H1 (cell line): ENCODE measurements at regions not wholly inside any gene's neighbourhood (a gene's known extent, or its start where the extent isn't known, plus 50 kb on each side); places are given as distances from the start of the nearest gene placed in this dataset.

Experiments used
- CTCF ChIA-PET: fragments of 300-600 bp; sonication (Branson Sonifier 250); formaldehyde crosslinking; loops from one replicate; lab custom pipeline; 2021; ENCODE audit not compliant: partially characterized antibody; lab: Charles Lee
- POLR2A ChIA-PET: fragments of 300-600 bp; sonication (Branson Sonifier 250); formaldehyde crosslinking; loops from one replicate; lab custom pipeline; 2021; ENCODE audit warnings: inconsistent platforms; ENCODE audit not compliant: partially characterized antibody; lab: Charles Lee
- DNase-seq, 2 experiments: peaks; one replicate each; pipeline versions ENCODE4 v3.0.0 to v3.0.0-alpha.2; 2010 to 2022; ENCODE audit warnings: low spot score in 2 of 2, low read depth in 1 of 2, mixed read lengths in 1 of 2
- FAIRE-seq: peaks from 2 replicates; lab custom pipeline; 2011; peaks lifted over from hg19 to GRCh38; lab: Jason Lieb, UNC
- H2AFZ ChIP-seq: 2 replicates; pipeline ENCODE4 v1.8.1; 2012; ENCODE audit warnings: low read length, inconsistent platforms
- H2AK5ac ChIP-seq: 2 replicates; pipeline ENCODE4 v1.6.1; 2013; ENCODE audit warnings: low read depth, low read length
- H2BK120ac ChIP-seq: replicated peaks from 2 replicates; pipeline ENCODE3; 2013; ENCODE audit warnings: low read depth, low read length, inconsistent platforms
- H2BK12ac ChIP-seq: 2 replicates; pipeline ENCODE4 v1.6.1; 2013; ENCODE audit warnings: low read depth, low read length
- H2BK15ac ChIP-seq: 2 replicates; pipeline ENCODE4 v1.6.1; 2013; ENCODE audit warnings: low read length
- H2BK20ac ChIP-seq: 2 replicates; pipeline ENCODE4 v1.6.1; 2013; ENCODE audit warnings: low read length
- H2BK5ac ChIP-seq: 2 replicates; pipeline ENCODE4 v1.6.1; 2013; ENCODE audit warnings: low read depth, low read length
- H3K14ac ChIP-seq: 2 replicates; pipeline ENCODE4 v1.6.1; 2013; ENCODE audit warnings: inconsistent platforms; ENCODE audit not compliant: insufficient read length
- H3K18ac ChIP-seq: 2 replicates; pipeline ENCODE4 v1.6.1; 2013; ENCODE audit warnings: low read length; ENCODE audit errors: extremely low read depth
- H3K23ac ChIP-seq: 2 replicates; pipeline ENCODE4 v1.6.1; 2013; ENCODE audit warnings: inconsistent platforms; ENCODE audit not compliant: insufficient read length
- H3K23me2 ChIP-seq: 2 replicates; pipeline ENCODE4 v1.6.1; 2013; ENCODE audit warnings: low read depth, low read length
- H3K27ac ChIP-seq: 2 replicates; pipeline ENCODE4 v1.6.1; 2011; ENCODE audit warnings: low read depth, low read length, inconsistent platforms
- H3K27me3 ChIP-seq, 4 experiments: replicated peaks in 1 of 4; 1 replicate in 1 of 4; 2 replicates in 3 of 4; pipeline versions ENCODE4 v1.6.1 to v1.8.1; 2011 to 2013; ENCODE audit warnings: low read length in 3 of 4, mild to moderate bottlenecking in 3 of 4, inconsistent platforms in 2 of 4, mixed read lengths in 2 of 4, moderate library complexity in 1 of 4; ENCODE audit not compliant: control insufficient read depth in 3 of 4, insufficient read depth in 3 of 4; ENCODE audit errors: extremely low read depth in 1 of 4
- H3K36me3 ChIP-seq, 4 experiments: 2 replicates each; pipeline versions ENCODE4 v1.6.1 to v1.8.1; 2011 to 2013; ENCODE audit warnings: mild to moderate bottlenecking in 4 of 4, low read length in 3 of 4, moderate library complexity in 2 of 4, control low read depth in 1 of 4, inconsistent platforms in 1 of 4; ENCODE audit not compliant: insufficient read depth in 4 of 4, control insufficient read depth in 2 of 4
- H3K4ac ChIP-seq: replicated peaks from 2 replicates; pipeline ENCODE3; 2013; ENCODE audit warnings: low read length, low read depth, mixed read lengths, inconsistent platforms; ENCODE audit not compliant: insufficient read length
- H3K4me1 ChIP-seq, 4 experiments: replicated peaks in 1 of 4; 1 replicate in 1 of 4; 2 replicates in 3 of 4; pipeline versions ENCODE4 v1.6.1 to v1.8.1; 2011 to 2013; ENCODE audit warnings: low read length in 3 of 4, inconsistent platforms in 2 of 4, mixed read lengths in 1 of 4; ENCODE audit not compliant: insufficient read depth in 4 of 4, control insufficient read depth in 3 of 4
- H3K4me2 ChIP-seq, 2 experiments: 2 replicates each; pipeline versions ENCODE4 v1.6.1 to v1.8.1; 2011 to 2013; ENCODE audit warnings: low read depth in 2 of 2, low read length in 2 of 2, control low read depth in 1 of 2, inconsistent platforms in 1 of 2, mild to moderate bottlenecking in 1 of 2; ENCODE audit not compliant: insufficient read depth in 1 of 2
- H3K4me3 ChIP-seq, 4 experiments: fragments of 200-600, 300-600 bp in 1 of 4; sonication (generic), shearing (Covaris generic), sonication (Bioruptor Twin) in 1 of 4; 2 replicates each; pipeline versions ENCODE4 v1.5.1 to v1.8.1; 2011 to 2016; ENCODE audit warnings: low read length in 4 of 4, low read depth in 3 of 4, control low read depth in 2 of 4, inconsistent platforms in 2 of 4, mild to moderate bottlenecking in 2 of 4, mixed read lengths in 1 of 4, moderate library complexity in 1 of 4; ENCODE audit not compliant: insufficient read depth in 2 of 4; ENCODE audit errors: extremely low read depth in 1 of 4
- H3K56ac ChIP-seq: replicated peaks from 2 replicates; pipeline ENCODE3; 2013; ENCODE audit warnings: low read depth, mild to moderate bottlenecking, mixed read lengths, low read length, inconsistent platforms; ENCODE audit not compliant: insufficient read length
- H3K79me1 ChIP-seq: 2 replicates; pipeline ENCODE4 v1.6.1; 2013; ENCODE audit warnings: low read depth, low read length, control low read depth
- H3K79me2 ChIP-seq, 2 experiments: 2 replicates each; pipeline versions ENCODE4 v1.6.1 to v1.8.1; 2012 to 2013; ENCODE audit warnings: low read length in 2 of 2, mild to moderate bottlenecking in 2 of 2, inconsistent platforms in 1 of 2; ENCODE audit not compliant: insufficient read depth in 2 of 2, control insufficient read depth in 1 of 2
- H3K9ac ChIP-seq, 4 experiments: replicated peaks in 1 of 4; 1 replicate in 1 of 4; 2 replicates in 3 of 4; pipeline versions ENCODE4 v1.6.1 to v1.8.1; 2011 to 2013; ENCODE audit warnings: low read depth in 3 of 4, low read length in 3 of 4, control low read depth in 2 of 4, mild to moderate bottlenecking in 2 of 4, moderate library complexity in 2 of 4, inconsistent platforms in 1 of 4; ENCODE audit errors: extremely low read depth in 1 of 4
- H3K9me3 ChIP-seq, 2 experiments: 2 replicates each; pipeline versions ENCODE4 v1.6.1 to v1.8.1; 2012 to 2013; ENCODE audit warnings: mild to moderate bottlenecking in 2 of 2, moderate library complexity in 2 of 2, control low read depth in 1 of 2, inconsistent platforms in 1 of 2, low read depth in 1 of 2, low read length in 1 of 2, mixed read lengths in 1 of 2; ENCODE audit not compliant: insufficient read depth in 2 of 2
- H4K20me1 ChIP-seq, 2 experiments: replicated peaks in 1 of 2; 2 replicates each; pipeline versions ENCODE3 to v1.8.1; 2011 to 2013; ENCODE audit warnings: inconsistent platforms in 2 of 2, low read length in 2 of 2, mild to moderate bottlenecking in 1 of 2; ENCODE audit not compliant: insufficient read depth in 2 of 2, control insufficient read depth in 1 of 2
- H4K5ac ChIP-seq: 2 replicates; pipeline ENCODE4 v1.6.1; 2013; ENCODE audit warnings: low read length, low read depth, mixed read lengths, inconsistent platforms; ENCODE audit not compliant: insufficient read length
- H4K8ac ChIP-seq: 2 replicates; pipeline ENCODE4 v1.8.0; 2013; ENCODE audit warnings: mild to moderate bottlenecking, moderate library complexity, low read length, inconsistent platforms; ENCODE audit not compliant: insufficient read depth; ENCODE audit errors: extremely low read depth
- H4K91ac ChIP-seq: replicated peaks from 2 replicates; pipeline ENCODE3; 2013; ENCODE audit warnings: low read length, mixed read lengths, inconsistent platforms; ENCODE audit not compliant: insufficient read length
- KDM5A ChIP-seq: fragments of 200-600 bp; IDR thresholded peaks from 2 replicates; pipeline ENCODE4 v1.7.1; 2012; ENCODE audit warnings: mild to moderate bottlenecking, low read length, inconsistent platforms, mixed read lengths
- SIN3A ChIP-seq, 2 experiments: IDR thresholded peaks in 1 of 2; conservative IDR thresholded peaks in 1 of 2; 2 replicates each; pipeline ENCODE4 v1.6.1; 2011 to 2012; ENCODE audit warnings: low read length in 2 of 2, improper control_type of control experiment in 1 of 2, low read depth in 1 of 2, mild to moderate bottlenecking in 1 of 2
- SUZ12 ChIP-seq: fragments of 200-600 bp; sonication (generic); IDR thresholded peaks from 2 replicates; pipeline ENCODE4 v1.6.1; 2012; ENCODE audit warnings: mild to moderate bottlenecking, inconsistent platforms, low read length, moderate library complexity, mixed read lengths
- TCF12 ChIP-seq: IDR thresholded peaks from 2 replicates; pipeline ENCODE4 v1.6.1; 2011; ENCODE audit warnings: low read depth, mild to moderate bottlenecking, low read length
- WGBS, 2 experiments: shearing (Covaris generic) in 1 of 2; methylation state at CpG; one replicate each; pipeline versions ENCODE4 v1.1.6 to v1.1.7; 2013 to 2015; ENCODE audit warnings: low lambda C conversion rate in 2 of 2, mixed read lengths in 2 of 2, inconsistent platforms in 1 of 2, low coverage in 1 of 2, missing lambda C conversion rate in 1 of 2; ENCODE audit not compliant: insufficient replicate concordance in 2 of 2, insufficient coverage in 1 of 2, insufficient read length in 1 of 2; ENCODE audit errors: extremely low coverage in 1 of 2, missing lambda C conversion rate in 1 of 2; 5-methylcytosine and 5-hydroxymethylcytosine counted together

GRCh38 chr11:115906171-115906570 lies 402.0 kb upstream of the CADM1 start:
- Histone ChIP-seq H3K4me2 (no peak overlapping the region), H4K91ac (no peak overlapping the region), H3K27me3 (no peaks in the 10 kb centered on the region)
- WGBS, 2 experiments = 85% methylated on average over 3 of the region's 3 CpGs; no CpG with 5 or more reads in 1 of the 2 experiments
- DNase-seq = no peak
- TF ChIP-seq SUZ12 (no peak), TCF12 (no peak), KDM5A (no peak), SIN3A (conservative IDR thresholded peaks at IDR 0.05 in 1 of 2, IDR thresholded peaks at IDR 0.05 in 1 of 2; ENCODE audit: low read depth in 1 of 2, low read length in 2 of 2) (no peak)
- TF ChIP-seq, all 59 proteins: peak for 0
- Histone ChIP-seq H4K20me1 (no peaks in the 10 kb centered on the region), H3K23ac (no peak overlapping the region), H2BK120ac (no peak overlapping the region), H3K9me3 (no peaks in the 10 kb centered on the region), H3K23me2 (no peaks in the 10 kb centered on the region), H3K4ac (no peak overlapping the region), H2BK12ac (no peak overlapping the region), H3K4me1 (peaks cover 0 to 12% (median 6%) of the 10 kb centered on the region in 4 experiments; a peak in 3 of 7 replicates), H3K14ac (no peak overlapping the region), H2AFZ (no peak overlapping the region), H4K5ac (no peak overlapping the region), H3K9ac (no peak overlapping the region), H2BK15ac (no peak overlapping the region), H4K8ac (no peak overlapping the region), H3K18ac (no peak overlapping the region), H2BK20ac (no peak overlapping the region), H3K36me3 (no peaks in the 10 kb centered on the region), H3K79me1 (no peaks in the 10 kb centered on the region), H3K4me3 (no peak overlapping the region), H2BK5ac (no peak overlapping the region), H3K79me2 (no peaks in the 10 kb centered on the region), H2AK5ac (no peak overlapping the region), H3K27ac (no peak overlapping the region), H3K56ac (no peak overlapping the region)
- CTCF ChIA-PET = interaction anchor here (0.9 to 2.3 kb wide), 3 partner anchors 9 to 378 kb away, joined by 3 to 7 read pairs (median 4); no protein-coding TSS in a partner anchor
- no peak for FAIRE-seq
- POLR2A ChIA-PET = no interaction called here
